Esophagus squamous epithelium (tissue), 4 donors: ENCODE measurements at regions not wholly inside any gene's neighbourhood (a gene's known extent, or its start where the extent isn't known, plus 50 kb on each side); places are given as distances from the start of the nearest gene placed in this dataset.

ENCODE experiments used
- POLR2A ChIP-seq, 4 donors: fragments of 450-650 bp; IDR thresholded peaks; one replicate each; pipeline ENCODE4 v1.6.1; 2017; ENCODE audit warnings: antibody characterized with exemption in 4 of 4, mild to moderate bottlenecking in 4 of 4, moderate library complexity in 3 of 4
- TF ChIP-seq, protein P1 (sequence below), 6 experiments: fragments of 450-650 bp in 4 of 6; fragments of 200-600 bp in 2 of 6; sonication (generic) in 2 of 6; IDR thresholded peaks; one replicate each; pipeline ENCODE4 v1.5.1; 2016 to 2019; ENCODE audit warnings: antibody characterized with exemption in 6 of 6, mild to moderate bottlenecking in 4 of 6, moderate library complexity in 4 of 6

DNA sequence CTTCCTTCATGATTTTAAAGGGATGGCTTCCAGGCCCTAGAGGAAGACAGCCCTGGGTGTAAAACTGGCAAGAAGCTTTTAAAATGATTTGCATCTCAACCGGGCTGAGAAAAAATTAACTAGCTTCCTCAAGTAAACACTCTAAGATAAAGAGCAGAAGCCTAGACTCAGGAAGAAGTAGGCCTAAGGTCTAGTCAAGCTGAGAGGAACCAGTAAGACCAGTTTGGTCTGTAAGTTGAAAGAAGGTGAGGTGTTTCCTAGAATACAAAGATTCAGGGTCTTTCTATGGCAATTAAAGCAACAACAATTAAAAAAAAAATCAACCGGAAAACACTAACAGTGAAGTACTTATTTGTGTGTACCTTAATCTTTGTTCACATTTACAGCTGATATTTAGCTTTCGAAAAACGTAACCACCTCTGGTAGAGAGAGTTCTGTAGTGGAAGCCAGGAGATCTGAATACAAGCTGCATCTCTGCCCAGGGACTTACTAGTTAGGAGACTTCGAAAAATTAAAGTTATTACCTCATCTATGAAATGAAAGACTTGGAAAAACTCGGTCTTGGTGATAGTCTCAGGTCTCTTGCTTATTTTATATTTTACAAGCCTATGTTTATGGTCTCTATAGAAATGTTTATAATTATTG lies 75.7 kb downstream of the TUSC1 start:
- TF ChIP-seq, protein P1, sequence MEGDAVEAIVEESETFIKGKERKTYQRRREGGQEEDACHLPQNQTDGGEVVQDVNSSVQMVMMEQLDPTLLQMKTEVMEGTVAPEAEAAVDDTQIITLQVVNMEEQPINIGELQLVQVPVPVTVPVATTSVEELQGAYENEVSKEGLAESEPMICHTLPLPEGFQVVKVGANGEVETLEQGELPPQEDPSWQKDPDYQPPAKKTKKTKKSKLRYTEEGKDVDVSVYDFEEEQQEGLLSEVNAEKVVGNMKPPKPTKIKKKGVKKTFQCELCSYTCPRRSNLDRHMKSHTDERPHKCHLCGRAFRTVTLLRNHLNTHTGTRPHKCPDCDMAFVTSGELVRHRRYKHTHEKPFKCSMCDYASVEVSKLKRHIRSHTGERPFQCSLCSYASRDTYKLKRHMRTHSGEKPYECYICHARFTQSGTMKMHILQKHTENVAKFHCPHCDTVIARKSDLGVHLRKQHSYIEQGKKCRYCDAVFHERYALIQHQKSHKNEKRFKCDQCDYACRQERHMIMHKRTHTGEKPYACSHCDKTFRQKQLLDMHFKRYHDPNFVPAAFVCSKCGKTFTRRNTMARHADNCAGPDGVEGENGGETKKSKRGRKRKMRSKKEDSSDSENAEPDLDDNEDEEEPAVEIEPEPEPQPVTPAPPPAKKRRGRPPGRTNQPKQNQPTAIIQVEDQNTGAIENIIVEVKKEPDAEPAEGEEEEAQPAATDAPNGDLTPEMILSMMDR (IDR thresholded peaks at IDR 0.05), result no peak
- no peak for TF ChIP-seq POLR2A (IDR thresholded peaks at IDR 0.05)
